SKM-1 (cell line): ENCODE measurements at regions not wholly inside any gene's neighbourhood (a gene's known extent, or its start where the extent isn't known, plus 50 kb on each side); places are given as distances from the start of the nearest gene placed in this dataset.
"Not testable (repeated sequence)": the region's sequence is repeated elsewhere in the genome, so short reads cannot be mapped to it uniquely, and the experiment has no call there.

Source experiments
- DNase-seq: peaks from one replicate; lab custom pipeline; 2025; ENCODE audit not compliant: unreplicated experiment; lab: John Stamatoyannopoulos, UW

DNA sequence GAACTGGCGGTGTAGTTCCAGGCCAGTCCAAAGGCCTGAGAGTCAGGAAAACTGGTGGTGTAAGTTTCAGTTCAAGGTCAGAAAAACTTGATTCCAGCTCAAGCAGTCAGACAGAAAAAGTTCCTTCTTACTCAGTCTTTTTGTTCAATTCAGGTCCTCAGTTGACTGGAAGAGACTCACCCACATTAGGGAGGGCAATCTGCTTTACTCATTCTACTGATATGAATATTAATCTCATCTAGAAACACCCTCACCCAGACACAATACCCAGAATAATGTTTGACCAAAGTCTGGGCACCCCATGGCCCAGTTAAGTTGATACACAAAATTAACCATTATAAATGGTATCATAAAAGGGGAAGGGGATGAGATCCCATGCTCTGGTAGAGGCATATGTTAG lies 50.1 kb upstream of the LTA4H start:
- DNase-seq = no peak

DNA sequence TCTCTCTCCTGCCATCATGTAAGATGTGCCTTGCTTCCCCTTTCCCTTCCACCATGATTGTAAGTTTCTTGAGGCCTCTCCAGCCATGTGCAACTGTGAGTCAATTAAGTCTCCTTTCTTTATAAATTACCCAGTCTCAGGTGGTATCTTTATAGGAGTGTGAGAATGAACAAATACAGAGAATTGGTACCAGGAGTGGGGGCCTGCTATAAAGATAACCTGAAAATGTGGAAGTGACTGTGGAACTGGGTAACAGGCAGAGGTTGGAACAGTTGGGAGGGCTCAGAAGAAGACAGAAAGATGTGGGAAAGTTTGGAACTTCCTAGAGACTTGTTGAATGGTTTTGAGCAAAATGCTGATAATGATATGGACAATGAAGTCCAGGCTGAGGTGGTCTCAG lies 50.8 kb upstream of the LTA4H start:
- not testable (repeated sequence) for DNase-seq

DNA sequence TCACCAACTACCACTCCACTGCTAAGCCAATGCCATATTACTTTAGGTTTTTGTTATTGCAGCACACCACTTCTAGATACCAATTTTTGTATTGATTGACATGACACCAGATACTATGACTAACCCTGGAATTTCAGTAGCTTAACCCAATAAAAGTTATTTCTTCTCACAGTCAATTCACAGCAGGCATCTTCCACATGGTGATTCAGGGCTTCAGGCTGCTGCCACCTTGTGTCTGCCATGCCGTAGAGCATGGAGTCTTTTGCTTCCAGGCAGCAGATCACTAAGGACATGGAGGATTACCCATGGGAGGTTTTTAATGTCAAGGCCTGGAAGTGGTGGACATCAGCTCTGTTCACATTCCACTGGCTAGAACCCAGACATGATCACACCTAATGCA lies 56.4 kb upstream of the LTA4H start:
- DNase-seq = no peak

DNA sequence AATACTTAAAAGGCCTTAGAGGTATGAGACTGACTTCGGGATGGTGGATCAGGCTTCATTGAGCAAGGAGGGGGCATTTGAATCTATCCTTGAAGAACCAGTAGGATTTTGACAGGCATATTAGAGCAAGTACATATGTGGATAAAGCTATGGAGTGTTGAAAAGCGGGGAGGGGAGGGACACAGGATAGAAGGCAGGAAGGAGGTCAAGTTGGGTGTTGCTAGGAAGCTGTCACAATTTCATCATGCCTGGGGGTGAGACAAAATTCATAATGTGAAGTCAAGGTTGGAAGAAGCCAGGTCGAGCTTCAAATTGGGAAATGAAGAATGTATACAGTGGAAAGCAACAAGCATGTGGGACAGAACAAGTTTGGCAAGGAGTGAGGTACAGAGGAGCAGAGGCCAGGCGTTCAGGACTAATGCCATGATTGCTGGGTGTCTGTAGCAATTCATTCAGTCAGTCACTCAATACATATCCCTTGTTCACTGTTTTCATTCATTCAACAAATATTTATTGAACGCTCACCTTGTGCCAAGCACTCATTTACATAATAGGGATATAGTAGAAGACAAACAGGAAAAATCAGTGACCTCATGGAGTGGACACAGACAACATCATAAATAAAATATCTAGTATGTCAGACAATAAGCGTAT lies 58.3 kb upstream of the LTA4H start:
- DNase-seq = no peak

DNA sequence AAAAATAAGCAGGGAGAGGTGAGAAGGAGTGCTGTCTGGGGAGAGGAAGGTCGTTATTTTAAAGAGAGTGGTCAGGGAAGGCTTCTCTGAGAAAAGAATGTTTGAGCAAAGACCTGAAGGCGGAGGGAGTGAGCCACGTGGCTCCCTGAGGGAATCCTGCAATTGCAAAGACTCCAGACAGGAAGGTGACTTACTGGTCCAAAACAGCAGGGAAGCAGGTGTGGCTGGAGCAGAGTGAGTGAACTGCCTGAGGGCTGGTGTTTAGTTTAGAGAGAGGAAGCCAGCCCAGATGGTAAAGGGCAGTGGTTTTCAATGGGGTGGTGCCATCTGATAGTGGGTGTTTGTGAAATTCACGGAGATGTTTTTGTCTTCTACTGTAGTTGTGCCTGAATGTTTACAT lies 58.8 kb upstream of the LTA4H start:
- no peak for DNase-seq

DNA sequence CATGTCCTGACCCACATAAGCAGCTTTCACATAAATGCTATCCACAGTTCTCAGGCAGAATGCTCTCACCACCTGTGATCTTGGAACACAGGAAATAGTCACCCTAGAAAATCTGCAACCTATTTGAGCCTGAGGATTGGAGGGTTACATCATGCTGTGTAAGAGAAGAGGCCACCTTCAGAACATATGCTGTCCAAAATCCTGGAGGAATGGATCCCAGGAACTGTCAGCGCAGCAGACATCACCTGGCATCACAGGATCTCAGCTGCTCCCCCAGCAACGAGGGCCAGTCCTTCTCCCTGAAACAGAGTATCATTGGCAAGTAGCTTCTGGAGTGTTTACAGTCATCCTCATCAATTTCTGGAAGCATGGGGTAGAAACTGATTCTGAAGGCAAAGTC lies 63.2 kb upstream of the LTA4H start:
- no peak for DNase-seq

DNA sequence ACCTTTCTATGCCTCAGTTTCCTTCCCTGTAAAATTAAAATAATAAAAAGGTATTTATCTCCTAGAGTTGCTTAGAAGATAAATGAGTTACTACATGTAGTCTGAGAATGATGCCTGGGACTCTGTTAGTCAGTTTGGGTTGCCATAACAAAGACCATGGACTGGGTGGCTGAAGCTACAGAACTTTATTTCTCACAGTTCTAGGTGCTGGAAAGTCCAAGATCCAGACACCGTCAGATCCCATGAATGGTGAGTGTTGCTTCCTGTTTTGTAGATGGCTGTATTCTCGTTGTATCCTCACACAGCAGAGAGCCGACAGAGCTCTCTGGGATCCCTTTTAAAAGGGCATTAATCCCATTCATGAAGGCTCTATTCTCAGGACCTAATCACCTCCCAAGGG lies 64.0 kb upstream of the LTA4H start:
- DNase-seq = no peak

DNA sequence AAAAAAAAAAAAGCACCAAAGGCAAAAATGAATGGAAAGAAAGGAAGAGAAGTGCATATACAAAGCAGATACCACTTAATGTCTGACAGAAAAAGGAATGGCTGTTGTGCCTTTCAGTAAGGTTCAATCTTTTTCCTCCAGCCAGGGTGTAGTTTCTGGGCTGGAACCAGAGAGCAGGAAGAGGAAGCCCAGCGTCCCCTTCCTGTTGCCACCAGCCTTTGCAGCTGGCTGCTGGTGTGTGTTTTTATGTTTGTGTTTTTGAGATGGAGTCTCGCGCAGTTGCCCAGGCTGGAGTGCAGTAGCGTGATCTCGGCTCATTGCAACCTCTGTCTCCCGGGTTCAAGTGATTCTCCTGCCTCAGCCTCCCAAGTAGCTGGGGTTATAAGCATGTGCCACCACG lies 64.6 kb upstream of the LTA4H start:
- DNase-seq = no peak

DNA sequence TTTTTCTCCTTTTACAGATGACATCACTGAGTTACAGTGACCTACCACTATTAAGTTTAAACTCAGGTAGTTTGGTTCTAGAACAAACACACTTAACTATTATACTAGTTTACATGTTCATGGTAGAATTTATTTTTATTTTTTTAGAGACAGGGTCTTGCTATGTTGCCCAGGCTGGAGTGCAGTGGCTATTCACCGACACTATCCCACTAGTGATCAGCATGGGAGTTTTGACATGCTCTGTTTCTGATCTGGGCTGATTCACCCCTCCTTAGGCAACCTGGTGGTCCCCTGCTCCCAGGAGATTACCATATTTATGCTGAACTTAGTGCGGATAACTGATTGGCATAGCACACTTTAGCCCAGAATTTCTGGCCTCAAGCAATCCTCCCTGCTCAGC lies 66.4 kb upstream of the LTA4H start:
- no peak for DNase-seq

DNA sequence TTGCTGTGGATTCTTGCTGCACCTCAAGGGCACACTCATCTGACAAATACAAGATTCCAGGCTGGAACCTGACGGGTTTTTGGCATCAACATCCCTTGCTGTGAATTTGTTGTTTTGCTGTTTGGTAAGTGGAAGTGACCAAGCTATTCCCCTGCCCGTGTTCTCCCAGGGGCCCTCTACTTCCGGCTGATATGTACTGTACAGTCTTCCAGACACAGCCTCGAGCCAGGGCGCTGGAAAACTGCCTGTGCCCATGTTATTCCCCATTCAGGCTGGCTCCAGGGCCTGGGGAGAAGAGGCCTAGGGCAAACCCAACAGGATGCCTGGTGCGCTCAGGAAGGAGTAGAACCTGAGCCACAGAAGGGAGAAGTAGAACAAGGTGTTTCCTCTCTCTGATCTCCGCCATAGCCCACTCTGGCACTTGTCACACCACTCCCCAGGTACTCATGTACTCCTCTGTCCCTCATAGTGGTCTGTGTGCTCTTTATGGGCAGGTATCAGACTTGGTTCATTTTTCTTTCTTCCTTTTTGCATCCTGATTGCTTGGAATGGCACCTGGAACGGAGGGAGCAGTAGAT lies 67.8 kb upstream of the LTA4H start:
- DNase-seq = no peak

DNA sequence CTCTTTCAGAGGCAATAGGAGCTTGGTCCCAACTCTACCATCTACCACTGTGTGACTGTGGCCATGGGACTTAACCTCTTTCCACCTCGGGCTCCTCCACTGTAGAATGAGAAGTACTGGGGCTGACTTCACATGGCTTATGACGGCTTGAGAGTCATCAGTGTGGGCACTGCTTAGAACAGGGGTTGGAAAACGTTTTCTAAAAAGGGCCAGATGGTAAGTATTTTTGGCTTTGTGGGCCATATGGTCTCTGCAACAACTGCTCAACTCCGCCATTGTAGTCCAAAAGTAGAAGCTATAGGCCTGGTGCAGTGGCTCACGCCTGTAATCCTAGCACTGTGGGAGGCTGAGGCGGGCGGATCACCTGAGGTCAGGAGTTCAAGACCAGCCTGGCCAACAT lies 69.2 kb upstream of the LTA4H start:
- DNase-seq = no peak

DNA sequence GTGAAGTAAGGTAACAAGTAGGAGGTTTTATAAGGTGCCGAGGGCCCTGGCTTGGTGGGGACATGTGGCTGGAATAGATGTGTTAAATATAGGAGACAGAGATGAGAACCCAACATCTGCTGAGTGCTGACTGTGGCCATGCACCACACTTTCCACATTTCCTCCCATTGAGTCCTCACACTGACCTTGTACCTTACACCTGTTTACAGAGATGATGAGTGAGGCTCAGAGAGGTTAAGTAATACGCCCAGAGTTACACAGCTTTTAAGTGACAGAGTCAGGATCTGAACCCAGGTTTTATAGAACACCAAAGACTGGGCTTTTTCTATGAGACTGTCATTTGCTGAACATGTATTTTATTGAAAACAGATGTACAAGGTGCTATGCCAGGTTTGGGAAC lies 70.8 kb upstream of the LTA4H start:
- DNase-seq = no peak

DNA sequence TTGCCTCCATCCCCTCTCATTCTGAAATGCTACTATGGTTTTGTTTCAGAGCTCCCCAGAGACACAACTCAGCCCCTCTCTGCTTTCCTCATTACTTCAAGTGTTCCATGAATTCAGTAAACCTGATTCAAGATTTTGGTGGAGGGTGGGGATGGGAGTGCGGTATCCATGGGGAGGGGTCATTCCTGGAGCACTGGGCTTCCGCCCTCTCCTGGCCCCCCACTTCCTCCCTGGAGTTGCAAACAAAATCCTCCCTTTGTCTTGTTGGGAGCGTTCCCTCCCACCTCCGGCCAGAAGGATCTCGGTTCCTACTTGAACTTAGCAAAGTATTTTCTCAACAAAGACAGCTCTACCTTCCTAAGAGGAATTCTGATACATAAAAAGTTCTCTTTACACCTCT lies 71.8 kb upstream of the LTA4H start:
- DNase-seq = no peak

DNA sequence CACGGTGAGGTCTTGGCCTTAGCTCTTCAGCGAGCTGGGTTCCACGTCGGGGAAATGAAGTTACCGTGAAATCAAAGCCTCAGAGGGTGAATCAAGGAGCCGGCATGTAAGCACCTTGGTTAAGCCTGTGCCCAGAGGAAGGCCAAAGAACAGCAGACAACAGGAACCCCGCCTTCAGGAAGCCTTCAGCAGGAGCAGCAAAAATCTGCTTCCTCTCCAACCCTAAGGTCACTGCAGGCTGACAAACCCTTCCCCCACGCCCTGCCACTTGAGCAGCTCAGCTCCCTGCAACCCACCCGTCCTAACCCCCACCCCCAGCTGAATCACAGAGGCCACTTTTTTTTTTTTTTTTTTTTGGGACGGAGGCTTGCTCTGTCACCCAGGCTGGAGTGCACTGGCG lies 72.9 kb upstream of the LTA4H start:
- no peak for DNase-seq

DNA sequence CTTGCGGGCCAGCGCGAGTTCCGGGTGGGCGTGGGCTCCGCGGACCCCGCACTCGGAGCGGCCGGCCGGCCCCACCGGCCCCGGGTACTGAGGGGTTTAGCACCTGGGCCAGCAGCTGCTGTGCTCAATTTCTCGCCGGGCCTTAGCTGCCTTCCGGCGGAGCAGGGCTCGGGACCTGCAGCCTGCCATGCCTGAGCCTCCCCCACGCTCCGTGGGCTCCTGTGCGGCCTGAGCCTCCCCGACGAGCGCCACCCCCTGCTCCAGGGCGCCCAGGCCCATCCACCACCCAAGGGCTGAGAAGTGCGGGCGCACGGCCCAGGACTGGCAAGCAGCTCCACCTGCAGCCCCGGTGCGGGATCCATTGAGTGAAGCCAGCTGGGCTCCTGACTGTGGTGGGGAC lies 73.6 kb upstream of the LTA4H start:
- not testable (repeated sequence) for DNase-seq

DNA sequence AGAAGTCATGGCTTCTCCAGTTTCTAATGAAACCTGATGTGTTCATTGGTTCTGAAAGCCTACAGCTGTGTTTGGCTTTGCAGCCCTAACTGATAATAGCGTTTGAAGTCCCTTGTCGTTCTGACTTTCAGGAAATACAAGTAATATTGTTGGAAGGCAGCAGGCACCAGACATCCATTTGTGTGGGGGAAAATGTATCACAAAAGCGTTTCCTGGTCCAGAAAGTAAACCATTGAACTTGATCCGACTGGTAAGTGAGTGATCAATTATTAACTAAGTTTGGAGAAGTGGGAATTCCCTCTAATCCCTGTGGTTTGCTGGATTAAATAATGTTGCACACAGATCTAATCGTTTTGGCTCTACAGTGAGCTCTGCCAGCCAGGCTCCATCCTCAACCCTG lies 77.3 kb upstream of the LTA4H start:
- DNase-seq = no peak

DNA sequence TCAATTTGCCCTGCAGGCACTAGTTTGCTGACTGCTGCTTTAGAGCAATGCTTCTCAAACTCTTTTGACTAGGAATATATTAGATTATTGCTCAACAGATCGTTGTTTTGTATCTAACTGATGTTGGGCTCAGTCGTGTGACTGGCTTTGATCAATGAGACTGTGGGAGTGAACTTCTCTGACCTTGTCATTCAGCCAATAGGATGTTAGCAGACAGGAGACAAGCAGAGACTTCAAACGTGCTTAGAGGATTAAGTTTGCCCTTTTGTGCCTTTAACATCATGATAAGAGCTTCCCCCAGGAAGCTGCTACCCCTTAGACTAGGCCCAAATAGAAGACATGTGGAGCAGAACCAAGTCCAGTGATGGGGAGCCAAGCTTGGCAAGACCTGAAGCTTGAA lies 76.7 kb upstream of the ELK3 start:
- no peak for DNase-seq

DNA sequence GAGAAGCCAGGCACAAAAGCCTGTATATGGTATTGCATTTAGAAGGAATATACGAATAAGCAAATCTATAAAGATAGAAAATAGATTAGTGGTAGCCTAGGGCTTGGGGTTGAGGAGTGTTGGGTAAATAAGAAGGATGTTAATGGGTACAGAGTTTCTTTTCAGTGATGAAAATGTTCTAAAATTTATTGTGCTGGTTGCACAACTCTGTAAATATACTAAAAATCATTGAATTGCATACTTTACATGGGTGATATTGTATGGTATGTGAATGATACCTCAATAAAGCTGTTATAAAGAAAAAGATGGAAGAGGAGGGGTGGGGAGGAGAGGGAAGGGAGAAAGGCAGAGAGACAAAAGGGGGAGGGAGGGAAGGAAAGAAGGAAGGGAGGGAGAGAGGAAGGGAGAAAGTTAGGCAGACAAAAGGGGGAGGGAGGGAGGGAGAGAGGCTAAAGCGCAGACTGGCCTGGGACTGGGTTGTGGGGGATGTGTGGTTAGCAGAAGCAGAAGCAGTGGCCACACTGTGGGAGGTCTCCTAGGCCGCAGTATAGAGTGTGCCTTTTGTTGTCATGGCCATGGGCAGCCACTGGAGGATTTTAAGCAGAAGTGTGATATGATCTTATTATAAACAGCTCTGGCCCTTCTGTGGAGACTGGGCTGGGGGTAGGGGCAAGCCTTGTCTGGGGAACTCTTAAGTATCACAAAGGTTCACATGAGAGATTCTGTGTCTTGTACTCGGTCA lies 73.6 kb upstream of the ELK3 start:
- DNase-seq = peak; percentile 56

DNA sequence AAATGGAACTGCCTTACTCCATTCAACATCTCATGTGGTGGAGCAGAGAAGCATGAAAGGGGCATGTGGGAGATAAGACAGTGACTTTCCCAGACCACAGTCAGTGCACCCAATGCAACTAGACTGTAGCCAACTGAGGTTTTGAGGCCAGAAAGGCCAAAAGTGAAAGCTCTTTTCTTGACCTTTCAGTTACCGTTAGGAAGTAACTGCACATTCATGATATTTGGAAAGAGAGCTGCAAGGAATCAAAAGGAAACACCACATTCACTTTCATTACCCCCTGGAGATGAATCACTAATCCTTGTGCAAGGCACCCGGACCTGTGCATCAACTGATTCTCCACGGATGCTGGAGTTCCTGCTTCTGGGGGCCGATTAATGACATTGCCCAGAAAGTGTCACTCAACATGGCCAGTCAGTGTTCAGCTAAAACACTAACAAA lies 72.9 kb upstream of the ELK3 start:
- no peak for DNase-seq

DNA sequence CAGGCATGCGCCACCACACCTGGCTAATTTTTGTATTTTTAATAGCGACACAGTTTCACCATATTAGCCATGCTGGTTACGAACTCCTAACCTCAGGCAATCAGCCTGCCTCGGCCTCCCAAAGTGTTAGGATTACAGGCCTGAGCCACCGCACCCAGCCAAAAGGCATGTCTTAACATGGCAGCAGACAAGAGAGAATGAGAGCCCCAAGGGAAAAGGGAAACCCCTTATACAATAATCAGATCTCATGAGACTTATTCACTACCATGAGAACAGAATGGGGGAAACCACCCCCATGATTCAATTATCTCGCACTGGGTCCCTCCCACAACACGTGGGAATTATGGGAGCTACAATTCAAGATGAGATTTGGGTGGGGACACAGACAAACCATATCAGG lies 65.9 kb upstream of the ELK3 start:
- DNase-seq = not testable (repeated sequence)

DNA sequence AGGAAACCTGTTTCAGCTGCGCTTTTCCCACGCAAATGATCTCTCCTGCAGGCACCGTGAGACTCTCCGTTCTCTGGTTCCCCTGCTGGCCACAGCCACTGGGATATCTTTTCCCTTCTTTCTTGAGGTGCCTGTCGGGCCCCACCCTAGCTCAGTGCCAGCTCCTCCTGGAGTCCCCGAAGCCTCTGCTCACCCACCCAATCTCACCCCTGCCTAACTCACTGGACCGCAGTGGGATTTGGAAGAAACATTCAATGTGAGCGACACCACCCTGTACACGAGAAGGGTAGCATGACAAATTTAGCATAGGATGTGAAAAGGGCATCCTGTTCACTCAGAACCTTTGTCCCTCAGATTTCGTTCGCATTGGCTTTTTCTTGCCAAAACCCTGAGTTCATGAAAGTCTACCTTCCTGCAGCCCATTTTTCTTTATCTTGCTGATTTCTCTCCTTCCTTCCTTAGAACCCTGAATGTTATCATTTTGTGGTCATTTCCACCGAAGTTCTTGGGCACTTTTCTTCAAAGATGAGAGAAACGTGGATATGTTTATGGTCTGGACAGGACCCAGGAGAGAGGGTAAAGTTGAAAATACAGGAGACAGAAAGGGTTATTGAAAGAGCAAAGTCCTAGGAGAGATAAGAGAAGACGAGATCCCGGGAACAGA lies 63.6 kb upstream of the ELK3 start:
- DNase-seq = no peak

DNA sequence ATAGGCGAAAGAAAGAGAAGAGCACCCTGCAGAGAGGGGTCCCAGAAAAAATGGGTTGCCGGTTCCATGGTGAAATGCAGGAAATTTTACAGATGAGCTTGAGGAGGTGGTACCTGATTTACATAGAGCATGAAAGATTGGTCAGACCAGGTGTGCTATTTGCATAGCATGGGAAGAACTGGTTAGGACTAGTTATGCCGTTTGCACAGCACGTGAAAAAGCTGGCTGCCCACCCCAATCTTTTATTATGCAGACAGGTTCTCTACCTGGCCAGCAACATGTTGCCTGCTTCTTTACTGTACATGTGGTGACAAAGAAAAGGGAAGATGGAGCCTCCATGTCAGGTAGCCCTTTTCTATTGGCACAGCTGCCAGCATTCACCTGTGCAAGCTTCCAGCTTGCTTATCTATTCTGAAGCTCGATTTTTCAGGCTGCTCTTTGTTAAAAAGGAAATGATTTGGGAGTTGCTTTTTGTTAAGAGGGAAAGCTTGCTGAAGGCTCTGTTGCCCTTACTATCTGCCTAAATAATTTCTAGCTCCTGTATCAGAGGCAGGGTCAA lies 62.9 kb upstream of the ELK3 start:
- DNase-seq = no peak
